ENCODE measurements at regions not wholly inside any gene's neighbourhood (a gene's known extent, or its start where the extent isn't known, plus 50 kb on each side); places are given as distances from the start of the nearest gene placed in this dataset.

- no peak for DNase-seq (ENCODE audit: low read depth, low spot score)
Measured at GRCh38 chr2:3100386-3100785, 277.2 kb downstream of the EIPR1 start.

- DNase-seq (ENCODE audit: low read depth, low spot score): no peak
Measured at GRCh38 chr2:3099860-3100234, 277.8 kb downstream of the EIPR1 start.

- no peak for DNase-seq (ENCODE audit: low read depth, low spot score)
Measured at GRCh38 chr2:3099145-3099859, 278.3 kb downstream of the EIPR1 start.

- no peak for DNase-seq (ENCODE audit: low read depth, low spot score)
Measured at GRCh38 chr2:3098231-3098630, 279.4 kb downstream of the EIPR1 start.

GRCh38 chr2:3097804-3098203 lies 279.8 kb downstream of the EIPR1 start:
- no peak for DNase-seq (ENCODE audit: low read depth, low spot score)

- DNase-seq (ENCODE audit: low read depth, low spot score): no peak
Measured at GRCh38 chr2:3094999-3095958, 282.3 kb downstream of the EIPR1 start.

GRCh38 chr2:3094318-3094717 lies 283.3 kb downstream of the EIPR1 start:
- DNase-seq (ENCODE audit: low read depth, low spot score): no peak

GRCh38 chr2:3091696-3092095 lies 285.9 kb downstream of the EIPR1 start:
- no peak for DNase-seq (ENCODE audit: low read depth, low spot score)

- DNase-seq (ENCODE audit: low read depth, low spot score): no peak
Measured at GRCh38 chr2:3082705-3083104, 294.9 kb downstream of the EIPR1 start.

- no peak for DNase-seq (ENCODE audit: low read depth, low spot score)
Measured at GRCh38 chr2:3079959-3080948, 297.4 kb downstream of the EIPR1 start.

GRCh38 chr2:3079466-3079865 lies 298.2 kb downstream of the EIPR1 start:
- DNase-seq (ENCODE audit: low read depth, low spot score): no peak

- no peak for DNase-seq (ENCODE audit: low read depth, low spot score)
Measured at GRCh38 chr2:3078684-3079083, 298.9 kb downstream of the EIPR1 start.

GRCh38 chr2:3076848-3077642 lies 300.6 kb downstream of the EIPR1 start:
- no peak for DNase-seq (ENCODE audit: low read depth, low spot score)

GRCh38 chr2:3075991-3076340 lies 301.7 kb downstream of the EIPR1 start:
- no peak for DNase-seq (ENCODE audit: low read depth, low spot score)

- no peak for DNase-seq (ENCODE audit: low read depth, low spot score)
Measured at GRCh38 chr2:3075316-3075990, 302.2 kb downstream of the EIPR1 start.

GRCh38 chr2:3073704-3074103 lies 303.9 kb downstream of the EIPR1 start:
- no peak for DNase-seq (ENCODE audit: low read depth, low spot score)

- no peak for DNase-seq (ENCODE audit: low read depth, low spot score)
Measured at GRCh38 chr2:3073041-3073595, 304.5 kb downstream of the EIPR1 start.

GRCh38 chr2:3071685-3072263 lies 305.8 kb downstream of the EIPR1 start:
- DNase-seq (ENCODE audit: low read depth, low spot score): no peak

- DNase-seq (ENCODE audit: low read depth, low spot score): no peak
Measured at GRCh38 chr2:3066831-3067230, 310.8 kb downstream of the EIPR1 start.

- no peak for DNase-seq (ENCODE audit: low read depth, low spot score)
Measured at GRCh38 chr2:3065928-3066327, 311.7 kb downstream of the EIPR1 start.

All from activated naive CD8-positive, alpha-beta T cell treated with anti-CD3 and anti-CD28 coated beads, Interleukin-2, amount 50 U/mL, for 16 hours (primary cell).